C4-2B (cell line): ENCODE measurements at regions not wholly inside any gene's neighbourhood (a gene's known extent, or its start where the extent isn't known, plus 50 kb on each side); places are given as distances from the start of the nearest gene placed in this dataset.

Experiments
- CTCF ChIP-seq: fragments of 450-650 bp; conservative IDR thresholded peaks from 2 replicates; pipeline ENCODE4 v1.5.1; 2017; ENCODE audit warnings: mild to moderate bottlenecking
- ZFX ChIP-seq: fragments of 450-650 bp; IDR thresholded peaks from 2 replicates; pipeline ENCODE4 v1.6.1; 2017

- peak; percentile 11; the same call in 1 of the 2 replicates for TF ChIP-seq CTCF
- TF ChIP-seq ZFX = no peak
Observed at GRCh38 chr4:59374416-59374815, 1825.7 kb upstream of the ADGRL3 start.
